Activated naive CD4-positive, alpha-beta T cell treated with Interleukin-2 at 50 U/mL for 16 hours (primary cell): ENCODE measurements at regions not wholly inside any gene's neighbourhood (a gene's known extent, or its start where the extent isn't known, plus 50 kb on each side); places are given as distances from the start of the nearest gene placed in this dataset.
"Not testable (repeated sequence)": the region's sequence is repeated elsewhere in the genome, so short reads cannot be mapped to it uniquely, and the experiment has no call there.

Source experiments
- DNase-seq: peaks from one replicate; pipeline ENCODE4 v3.0.0-alpha.2; 2020

GRCh38 chr1:29767088-29767685 lies 530.9 kb downstream of the PTPRU start:
- DNase-seq, result no peak

GRCh38 chr1:29762635-29763034 lies 526.3 kb downstream of the PTPRU start:
- DNase-seq, result no peak

- DNase-seq, result no peak
Measured at GRCh38 chr1:29761159-29761928, 525.0 kb downstream of the PTPRU start.

- no peak for DNase-seq
Measured at GRCh38 chr1:29760067-29760564, 523.8 kb downstream of the PTPRU start.

- DNase-seq, result no peak
Measured at GRCh38 chr1:29758781-29759499, 522.6 kb downstream of the PTPRU start.

GRCh38 chr1:29757866-29758780 lies 521.8 kb downstream of the PTPRU start:
- DNase-seq, result no peak

GRCh38 chr1:29756901-29757725 lies 520.8 kb downstream of the PTPRU start:
- DNase-seq, result no peak

- DNase-seq, result no peak
Measured at GRCh38 chr1:29756498-29756897, 520.2 kb downstream of the PTPRU start.

- DNase-seq, result no peak
Measured at GRCh38 chr1:29756085-29756484, 519.8 kb downstream of the PTPRU start.

- not testable (repeated sequence) for DNase-seq
Measured at GRCh38 chr1:29755412-29756015, 519.2 kb downstream of the PTPRU start.

GRCh38 chr1:29754573-29755375 lies 518.5 kb downstream of the PTPRU start:
- DNase-seq, result no peak

GRCh38 chr1:29753771-29754572 lies 517.6 kb downstream of the PTPRU start:
- no peak for DNase-seq

- DNase-seq, result no peak
Measured at GRCh38 chr1:29753244-29753643, 516.9 kb downstream of the PTPRU start.

GRCh38 chr1:29752141-29752540 lies 515.8 kb downstream of the PTPRU start:
- no peak for DNase-seq

- no peak for DNase-seq
Measured at GRCh38 chr1:29749024-29749945, 513.0 kb downstream of the PTPRU start.

GRCh38 chr1:29747196-29747595 lies 510.9 kb downstream of the PTPRU start:
- DNase-seq, result no peak

- DNase-seq, result no peak
Measured at GRCh38 chr1:29746076-29746665, 509.8 kb downstream of the PTPRU start.
